Fibroblast of upper back skin (primary cell): ENCODE measurements at regions not wholly inside any gene's neighbourhood (a gene's known extent, or its start where the extent isn't known, plus 50 kb on each side); places are given as distances from the start of the nearest gene placed in this dataset.

Source experiments
- DNase-seq: peaks from one replicate; pipeline ENCODE4 v3.0.0-alpha.2; 2013

- no peak for DNase-seq
These were observed 109.5 kb upstream of the TOP3B start for GRCh38 chr22:22092101-22092500.

GRCh38 chr22:22091400-22091878 is 108.9 kb upstream of the TOP3B start:
- no peak for DNase-seq

GRCh38 chr22:22090650-22091399 is 108.2 kb upstream of the TOP3B start:
- DNase-seq, result no peak

- no peak for DNase-seq
These were observed 107.1 kb upstream of the TOP3B start for GRCh38 chr22:22089459-22090308.

GRCh38 chr22:22088658-22089458 is 106.3 kb upstream of the TOP3B start:
- no peak for DNase-seq

- DNase-seq, result no peak
These were observed 105.5 kb upstream of the TOP3B start for GRCh38 chr22:22087854-22088657.

GRCh38 chr22:22086501-22087158 is 104.0 kb upstream of the TOP3B start:
- DNase-seq, result no peak

- DNase-seq, result no peak
These were observed 103.3 kb upstream of the TOP3B start for GRCh38 chr22:22085702-22086500.

- DNase-seq, result no peak
These were observed 101.6 kb upstream of the TOP3B start for GRCh38 chr22:22084089-22084711.

- no peak for DNase-seq
These were observed 100.4 kb upstream of the TOP3B start for GRCh38 chr22:22082960-22083359.

GRCh38 chr22:22082229-22082835 is 99.7 kb upstream of the TOP3B start:
- DNase-seq, result no peak

GRCh38 chr22:22080270-22080669 is 97.7 kb upstream of the TOP3B start:
- no peak for DNase-seq

- DNase-seq, result no peak
These were observed 97.0 kb upstream of the TOP3B start for GRCh38 chr22:22079404-22080148.

GRCh38 chr22:22078329-22078728 is 95.7 kb upstream of the TOP3B start:
- DNase-seq, result no peak

GRCh38 chr22:22076932-22077703 is 94.5 kb upstream of the TOP3B start:
- DNase-seq, result peak; percentile 53

- no peak for DNase-seq
These were observed 93.8 kb upstream of the TOP3B start for GRCh38 chr22:22076361-22076760.

GRCh38 chr22:22075382-22076163 is 93.0 kb upstream of the TOP3B start:
- DNase-seq, result no peak
